ENCODE measurements at regions not wholly inside any gene's neighbourhood (a gene's known extent, or its start where the extent isn't known, plus 50 kb on each side); places are given as distances from the start of the nearest gene placed in this dataset.

DNA sequence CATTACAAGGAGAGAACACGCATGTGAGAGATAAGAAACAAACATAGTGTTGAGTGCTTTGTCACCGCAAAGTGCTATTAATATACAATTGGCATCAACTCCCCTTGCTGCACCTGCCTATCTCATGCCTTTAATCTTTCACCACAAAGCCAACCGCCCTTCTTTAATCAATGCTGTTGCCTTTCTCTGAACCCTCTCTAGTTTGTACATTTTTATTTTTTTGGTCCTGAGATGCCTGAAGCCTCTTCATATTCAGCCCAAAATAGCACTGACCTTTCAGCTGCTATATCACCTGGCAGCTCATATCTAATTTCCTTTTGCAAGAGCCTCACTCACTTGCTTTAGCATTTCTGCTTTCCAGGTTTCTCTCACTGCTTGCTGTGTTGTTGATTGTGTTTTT, 504.7 kb downstream of the NUF2 start:
- DNase-seq (ENCODE audit: low spot score) = no peak
- TF ChIP-seq, protein P1, sequence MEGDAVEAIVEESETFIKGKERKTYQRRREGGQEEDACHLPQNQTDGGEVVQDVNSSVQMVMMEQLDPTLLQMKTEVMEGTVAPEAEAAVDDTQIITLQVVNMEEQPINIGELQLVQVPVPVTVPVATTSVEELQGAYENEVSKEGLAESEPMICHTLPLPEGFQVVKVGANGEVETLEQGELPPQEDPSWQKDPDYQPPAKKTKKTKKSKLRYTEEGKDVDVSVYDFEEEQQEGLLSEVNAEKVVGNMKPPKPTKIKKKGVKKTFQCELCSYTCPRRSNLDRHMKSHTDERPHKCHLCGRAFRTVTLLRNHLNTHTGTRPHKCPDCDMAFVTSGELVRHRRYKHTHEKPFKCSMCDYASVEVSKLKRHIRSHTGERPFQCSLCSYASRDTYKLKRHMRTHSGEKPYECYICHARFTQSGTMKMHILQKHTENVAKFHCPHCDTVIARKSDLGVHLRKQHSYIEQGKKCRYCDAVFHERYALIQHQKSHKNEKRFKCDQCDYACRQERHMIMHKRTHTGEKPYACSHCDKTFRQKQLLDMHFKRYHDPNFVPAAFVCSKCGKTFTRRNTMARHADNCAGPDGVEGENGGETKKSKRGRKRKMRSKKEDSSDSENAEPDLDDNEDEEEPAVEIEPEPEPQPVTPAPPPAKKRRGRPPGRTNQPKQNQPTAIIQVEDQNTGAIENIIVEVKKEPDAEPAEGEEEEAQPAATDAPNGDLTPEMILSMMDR (conservative IDR thresholded peaks at IDR 0.05; ENCODE audit: low read length) = no peak
- no peak for TF ChIP-seq EZH2phosphoT487 (IDR thresholded peaks at IDR 0.05; ENCODE audit: borderline replicate concordance, low read depth, low read length)
- no peak overlapping the region for H3K4me3 ChIP-seq (ENCODE audit: low read depth, low read length, poor library complexity, severe bottlenecking)
- no peak overlapping the region for H2AFZ ChIP-seq (ENCODE audit: low read length)
- POLR2A ChIA-PET = interaction anchor here (1.2 kb wide), 1 partner anchor 21 kb away, joined by 4 read pairs; no protein-coding TSS in a partner anchor
- H4K20me1 ChIP-seq (ENCODE audit: insufficient read depth, low read length) = no peaks in the 10 kb centered on the region
- no peaks in the 10 kb centered on the region for H3K36me3 ChIP-seq (ENCODE audit: insufficient read depth, low read length)
- no peaks in the 10 kb centered on the region for H3K4me1 ChIP-seq (ENCODE audit: insufficient read depth, low read length, poor library complexity, severe bottlenecking)
- H3K79me2 ChIP-seq (ENCODE audit: insufficient read depth, low read depth, low read length) = no peaks in the 10 kb centered on the region
- no peaks in the 10 kb centered on the region for H3K9me3 ChIP-seq (ENCODE audit: low read length)
- intact Hi-C loops (cut with micrococcal nuclease; ENCODE audit: unreplicated experiment) = no loop called here
- H3K4me2 ChIP-seq (ENCODE audit: low read length) = no peak overlapping the region
- H3K27ac ChIP-seq (ENCODE audit: low read depth, low read length, poor library complexity, severe bottlenecking) = no peak overlapping the region
- CTCF ChIA-PET (ENCODE audit: unreplicated experiment) = no interaction called here
- no peaks in the 10 kb centered on the region for H3K9me2 ChIP-seq (ENCODE audit: insufficient read depth, low read length)
- BruUV-seq (replicated peaks) = no TSS peak

DNA sequence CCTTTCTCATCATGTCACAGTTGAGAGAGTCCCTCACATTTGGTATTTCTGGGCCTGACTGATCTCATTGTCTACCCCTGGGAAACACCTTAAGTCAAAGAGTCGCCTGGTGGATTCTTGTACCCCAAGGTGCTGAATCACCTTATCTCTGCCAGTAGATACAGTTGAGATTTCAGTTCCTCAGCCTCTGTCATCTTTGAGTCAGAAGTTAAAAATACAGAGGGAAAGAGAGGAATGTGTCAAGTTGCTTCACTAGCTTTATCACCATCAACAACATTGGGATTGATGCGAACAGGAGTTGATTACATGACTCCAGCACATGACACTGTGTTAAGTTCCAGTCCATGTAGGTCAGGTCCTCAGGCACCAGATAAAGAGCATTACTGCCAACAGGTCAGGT, 513.0 kb downstream of the NUF2 start:
- Histone ChIP-seq H3K4me3 (ENCODE audit: low read depth, low read length, poor library complexity, severe bottlenecking) (no peak overlapping the region), H3K9me3 (ENCODE audit: low read length) (no peaks in the 10 kb centered on the region), H3K4me1 (ENCODE audit: insufficient read depth, low read length, poor library complexity, severe bottlenecking) (no peaks in the 10 kb centered on the region), H2AFZ (ENCODE audit: low read length) (no peak overlapping the region), H3K79me2 (ENCODE audit: insufficient read depth, low read depth, low read length) (no peaks in the 10 kb centered on the region), H3K27ac (ENCODE audit: low read depth, low read length, poor library complexity, severe bottlenecking) (no peak overlapping the region), H4K20me1 (ENCODE audit: insufficient read depth, low read length) (no peaks in the 10 kb centered on the region), H3K9me2 (ENCODE audit: insufficient read depth, low read length) (no peaks in the 10 kb centered on the region), H3K4me2 (ENCODE audit: low read length) (no peak overlapping the region), H3K36me3 (ENCODE audit: insufficient read depth, low read length) (no peaks in the 10 kb centered on the region)
- BruUV-seq (replicated peaks) = no TSS peak
- ChIA-PET CTCF (ENCODE audit: unreplicated experiment) (no interaction called here), POLR2A (no interaction called here)
- no peak for TF ChIP-seq EZH2phosphoT487 (IDR thresholded peaks at IDR 0.05; ENCODE audit: borderline replicate concordance, low read depth, low read length)
- TF ChIP-seq, protein P1 (conservative IDR thresholded peaks at IDR 0.05; ENCODE audit: low read length) = no peak
- no peak for DNase-seq (ENCODE audit: low spot score)
- intact Hi-C loops (cut with micrococcal nuclease; ENCODE audit: unreplicated experiment) = no loop called here

DNA sequence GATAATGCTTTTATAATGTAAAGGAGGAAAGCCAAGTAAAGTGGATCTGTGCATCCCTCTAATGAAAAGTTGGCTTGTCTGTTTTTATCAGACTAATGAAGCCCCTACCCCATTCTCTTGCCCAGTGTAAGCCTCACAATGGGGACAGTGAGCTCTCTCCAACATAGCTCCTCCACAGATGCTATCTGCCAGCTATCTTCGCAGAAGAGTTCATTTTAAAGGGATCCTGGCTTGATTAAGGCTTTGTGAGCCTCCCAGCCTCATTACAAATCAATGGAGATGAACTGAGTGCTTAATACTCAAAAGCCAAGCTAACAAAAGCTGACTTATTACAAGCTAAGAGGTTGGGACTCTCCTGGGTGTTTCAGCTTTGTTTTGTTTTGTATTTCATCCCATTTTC, 514.7 kb downstream of the NUF2 start:
- Histone ChIP-seq H3K9me3 (ENCODE audit: low read length) (no peaks in the 10 kb centered on the region), H3K4me3 (ENCODE audit: low read depth, low read length, poor library complexity, severe bottlenecking) (no peak overlapping the region), H3K9me2 (ENCODE audit: insufficient read depth, low read length) (no peaks in the 10 kb centered on the region), H3K4me1 (ENCODE audit: insufficient read depth, low read length, poor library complexity, severe bottlenecking) (no peaks in the 10 kb centered on the region), H2AFZ (ENCODE audit: low read length) (no peak overlapping the region), H3K27ac (ENCODE audit: low read depth, low read length, poor library complexity, severe bottlenecking) (no peak overlapping the region), H3K36me3 (ENCODE audit: insufficient read depth, low read length) (no peaks in the 10 kb centered on the region), H4K20me1 (ENCODE audit: insufficient read depth, low read length) (no peaks in the 10 kb centered on the region), H3K79me2 (ENCODE audit: insufficient read depth, low read depth, low read length) (no peaks in the 10 kb centered on the region), H3K4me2 (ENCODE audit: low read length) (no peak overlapping the region)
- ChIA-PET POLR2A (interaction anchor here (0.8 kb wide), 1 partner anchor 24 kb away, joined by 3 read pairs; no protein-coding TSS in a partner anchor), CTCF (ENCODE audit: unreplicated experiment) (no interaction called here)
- TF ChIP-seq, protein P1 (conservative IDR thresholded peaks at IDR 0.05; ENCODE audit: low read length) = no peak
- TF ChIP-seq EZH2phosphoT487 (IDR thresholded peaks at IDR 0.05; ENCODE audit: borderline replicate concordance, low read depth, low read length) = no peak
- BruUV-seq (replicated peaks) = no TSS peak
- intact Hi-C loops (cut with micrococcal nuclease; ENCODE audit: unreplicated experiment) = no loop called here
- no peak for DNase-seq (ENCODE audit: low spot score)
